Neuronal stem cell (in vitro differentiated cells): ENCODE measurements at regions not wholly inside any gene's neighbourhood (a gene's known extent, or its start where the extent isn't known, plus 50 kb on each side); places are given as distances from the start of the nearest gene placed in this dataset.

Experiments used
- DNase-seq: peaks from one replicate; pipeline ENCODE4 v3.0.0-alpha.2; 2013; ENCODE audit warnings: low spot score
- H2AFZ ChIP-seq: one replicate; pipeline ENCODE4 v1.6.1; 2013; ENCODE audit warnings: mild to moderate bottlenecking, low read length, inconsistent platforms
- H2AK5ac ChIP-seq: 2 replicates; pipeline ENCODE4 v1.6.1; 2013; ENCODE audit warnings: low read depth, mild to moderate bottlenecking, inconsistent platforms, low read length, moderate library complexity, mixed read lengths
- H2BK120ac ChIP-seq: 2 replicates; pipeline ENCODE4 v1.6.1; 2013; ENCODE audit warnings: low read depth, mild to moderate bottlenecking, inconsistent platforms, low read length, moderate library complexity, mixed read lengths
- H2BK12ac ChIP-seq: one replicate; pipeline ENCODE4 v1.6.1; 2013; ENCODE audit warnings: low read length, inconsistent platforms
- H2BK15ac ChIP-seq: 2 replicates; pipeline ENCODE4 v1.6.1; 2013; ENCODE audit warnings: mild to moderate bottlenecking, low read length, inconsistent platforms, mixed read lengths
- H2BK5ac ChIP-seq: one replicate; pipeline ENCODE4 v1.6.1; 2013; ENCODE audit warnings: inconsistent platforms, mild to moderate bottlenecking, low read length, moderate library complexity
- H3K14ac ChIP-seq: one replicate; pipeline ENCODE4 v1.6.1; 2013; ENCODE audit warnings: low read length, inconsistent platforms
- H3K18ac ChIP-seq: 2 replicates; pipeline ENCODE4 v1.6.1; 2013; ENCODE audit warnings: low read length, inconsistent platforms
- H3K23ac ChIP-seq: 2 replicates; pipeline ENCODE4 v1.6.1; 2013; ENCODE audit warnings: low read depth, mild to moderate bottlenecking, mixed read lengths, low read length, inconsistent platforms; ENCODE audit not compliant: poor library complexity
- H3K27ac ChIP-seq: replicated peaks from 3 replicates; pipeline ENCODE4 v1.5.1; 2013; ENCODE audit warnings: low read length, inconsistent platforms
- H3K27me3 ChIP-seq, 3 experiments: 2 replicates each; pipeline ENCODE4 v1.6.1; 2013; ENCODE audit warnings: low read length in 3 of 3, mild to moderate bottlenecking in 2 of 3, inconsistent platforms in 1 of 3, low read depth in 1 of 3, mixed read lengths in 1 of 3, moderate library complexity in 1 of 3; ENCODE audit not compliant: control insufficient read depth in 3 of 3, insufficient read depth in 3 of 3
- H3K36me3 ChIP-seq, 2 donors: replicated peaks in 1 of 2; 2 replicates each; pipeline ENCODE4 v1.6.1; 2013; ENCODE audit warnings: low read length in 2 of 2; ENCODE audit not compliant: control insufficient read depth in 2 of 2, insufficient read depth in 2 of 2
- H3K4ac ChIP-seq: 2 replicates; pipeline ENCODE4 v1.6.1; 2013; ENCODE audit warnings: inconsistent platforms, mild to moderate bottlenecking, low read length, moderate library complexity
- H3K4me1 ChIP-seq, 2 donors: 1 replicate in 1 of 2; 2 replicates in 1 of 2; pipeline ENCODE4 v1.6.1; 2013; ENCODE audit warnings: low read length in 2 of 2, low read depth in 1 of 2; ENCODE audit not compliant: control insufficient read depth in 2 of 2, insufficient read depth in 1 of 2
- H3K4me2 ChIP-seq: one replicate; pipeline ENCODE4 v1.6.1; 2013; ENCODE audit warnings: mild to moderate bottlenecking, low read length, inconsistent platforms; ENCODE audit not compliant: insufficient read depth, poor library complexity, severe bottlenecking
- H3K4me3 ChIP-seq, 2 donors: 2 replicates each; pipeline ENCODE4 v1.5.1; 2013; ENCODE audit warnings: low read length in 2 of 2, mild to moderate bottlenecking in 2 of 2, inconsistent platforms in 1 of 2, moderate library complexity in 1 of 2
- H3K79me1 ChIP-seq: one replicate; pipeline ENCODE4 v1.6.1; 2013; ENCODE audit warnings: low read depth, mild to moderate bottlenecking, inconsistent platforms, low read length, moderate library complexity
- H3K9ac ChIP-seq: one replicate; pipeline ENCODE4 v1.6.1; 2013; ENCODE audit warnings: mild to moderate bottlenecking, low read depth, low read length, inconsistent platforms; ENCODE audit not compliant: poor library complexity
- H3K9me3 ChIP-seq, 2 donors: replicated peaks in 1 of 2; 2 replicates each; pipeline versions ENCODE3 to v1.6.1; 2013; ENCODE audit warnings: low read length in 2 of 2, mild to moderate bottlenecking in 2 of 2, inconsistent platforms in 1 of 2, low read depth in 1 of 2, mixed read lengths in 1 of 2, moderate library complexity in 1 of 2; ENCODE audit not compliant: control insufficient read depth in 2 of 2, insufficient read depth in 1 of 2
- H4K8ac ChIP-seq: one replicate; pipeline ENCODE4 v1.6.1; 2013; ENCODE audit warnings: low read depth, mild to moderate bottlenecking, inconsistent platforms, low read length, moderate library complexity
- H4K91ac ChIP-seq: one replicate; pipeline ENCODE4 v1.6.1; 2013; ENCODE audit warnings: low read length, low read depth, mild to moderate bottlenecking, inconsistent platforms; ENCODE audit not compliant: poor library complexity
- WGBS, 2 donors: extraction: QIAGEN DNeasy Blood & Tissue Kit; methylation state at CpG; one replicate each; pipeline ENCODE4 v1.1.7; 2013; ENCODE audit warnings: missing lambda C conversion rate in 2 of 2, mixed read lengths in 1 of 2; ENCODE audit not compliant: insufficient read length in 2 of 2, insufficient replicate concordance in 1 of 2; ENCODE audit errors: extremely low coverage in 2 of 2; 5-methylcytosine and 5-hydroxymethylcytosine counted together

GRCh38 chr12:115396567-115396966 lies 712.6 kb upstream of the TBX3 start:
- H3K9me3 ChIP-seq = peaks cover 0 to 2% of the 10 kb centered on the region in 2 donors
- H4K91ac ChIP-seq = no peak overlapping the region
- no peaks in the 10 kb centered on the region for H3K4me1 ChIP-seq
- H2AFZ ChIP-seq = no peak overlapping the region
- no peak for DNase-seq
- H3K14ac ChIP-seq = no peak overlapping the region
- no peaks in the 10 kb centered on the region for H3K27me3 ChIP-seq
- no peak overlapping the region for H3K4me3 ChIP-seq
- no peak overlapping the region for H2BK12ac ChIP-seq
- no peak overlapping the region for H3K23ac ChIP-seq
- H2BK120ac ChIP-seq = no peak overlapping the region
- H3K4me2 ChIP-seq = no peak overlapping the region
- no peak overlapping the region for H3K18ac ChIP-seq
- no peak overlapping the region for H2AK5ac ChIP-seq
- H3K9ac ChIP-seq = no peak overlapping the region
- no peaks in the 10 kb centered on the region for H3K36me3 ChIP-seq
- no peak overlapping the region for H2BK15ac ChIP-seq
- H2BK5ac ChIP-seq = no peak overlapping the region
- H3K79me1 ChIP-seq = no peaks in the 10 kb centered on the region
- no peak overlapping the region for H3K4ac ChIP-seq
- no peak overlapping the region for H3K27ac ChIP-seq
- H4K8ac ChIP-seq = no peak overlapping the region

GRCh38 chr12:115394496-115395220 lies 710.7 kb upstream of the TBX3 start:
- Histone ChIP-seq H3K23ac (no peak overlapping the region), H2BK120ac (no peak overlapping the region), H4K8ac (no peak overlapping the region), H3K14ac (no peak overlapping the region), H3K27ac (no peak overlapping the region), H3K27me3 (no peaks in the 10 kb centered on the region), H3K4me3 (no peak overlapping the region), H3K79me1 (no peaks in the 10 kb centered on the region), H3K36me3 (no peaks in the 10 kb centered on the region), H3K4ac (no peak overlapping the region), H3K9me3 (peaks cover 0 to 2% of the 10 kb centered on the region in 2 donors), H2AK5ac (no peak overlapping the region), H3K18ac (no peak overlapping the region), H2BK12ac (no peak overlapping the region), H2BK15ac (no peak overlapping the region), H3K4me1 (no peaks in the 10 kb centered on the region), H2AFZ (no peak overlapping the region), H4K91ac (no peak overlapping the region), H3K9ac (no peak overlapping the region), H2BK5ac (no peak overlapping the region), H3K4me2 (no peak overlapping the region)
- no peak for DNase-seq
- no CpG with 5 or more reads among the region's 5 CpGs for WGBS, 2 donors

GRCh38 chr12:115388139-115388538 lies 704.2 kb upstream of the TBX3 start:
- Histone ChIP-seq H3K79me1 (no peaks in the 10 kb centered on the region), H4K8ac (no peak overlapping the region), H2BK120ac (no peak overlapping the region), H4K91ac (no peak overlapping the region), H3K9ac (no peak overlapping the region), H2BK15ac (no peak overlapping the region), H3K4me1 (peaks cover 0 to 4% of the 10 kb centered on the region in 2 donors), H2BK12ac (no peak overlapping the region), H3K18ac (no peak overlapping the region), H3K4me2 (no peak overlapping the region), H2AFZ (no peak overlapping the region), H3K27me3 (no peaks in the 10 kb centered on the region), H3K36me3 (no peaks in the 10 kb centered on the region), H3K9me3 (no peaks in the 10 kb centered on the region), H3K4ac (no peak overlapping the region), H3K27ac (no peak overlapping the region), H2AK5ac (no peak overlapping the region), H2BK5ac (no peak overlapping the region), H3K23ac (no peak overlapping the region), H3K14ac (no peak overlapping the region), H3K4me3 (no peak overlapping the region)
- no CpG with 5 or more reads among the region's 6 CpGs for WGBS, 2 donors
- DNase-seq = no peak

GRCh38 chr12:115387467-115387901 lies 703.5 kb upstream of the TBX3 start:
- Histone ChIP-seq H2AFZ (no peak overlapping the region), H3K4me2 (no peak overlapping the region), H3K14ac (no peak overlapping the region), H3K79me1 (no peaks in the 10 kb centered on the region), H3K4ac (no peak overlapping the region), H3K27ac (no peak overlapping the region), H3K9ac (no peak overlapping the region), H3K18ac (no peak overlapping the region), H4K8ac (no peak overlapping the region), H2BK12ac (no peak overlapping the region), H2BK15ac (no peak overlapping the region), H3K4me3 (no peak overlapping the region), H2BK5ac (no peak overlapping the region), H3K9me3 (no peaks in the 10 kb centered on the region), H4K91ac (no peak overlapping the region), H3K23ac (no peak overlapping the region), H3K36me3 (no peaks in the 10 kb centered on the region), H2BK120ac (no peak overlapping the region), H3K27me3 (no peaks in the 10 kb centered on the region), H3K4me1 (peaks cover 0 to 4% of the 10 kb centered on the region in 2 donors), H2AK5ac (no peak overlapping the region)
- no peak for DNase-seq
- WGBS, 2 donors = no CpG with 5 or more reads among the region's 5 CpGs
